ENCODE measurements at regions not wholly inside any gene's neighbourhood (a gene's known extent, or its start where the extent isn't known, plus 50 kb on each side); places are given as distances from the start of the nearest gene placed in this dataset.
"Not testable (repeated sequence)": the region's sequence is repeated elsewhere in the genome, so short reads cannot be mapped to it uniquely, and the experiment has no call there.

DNA sequence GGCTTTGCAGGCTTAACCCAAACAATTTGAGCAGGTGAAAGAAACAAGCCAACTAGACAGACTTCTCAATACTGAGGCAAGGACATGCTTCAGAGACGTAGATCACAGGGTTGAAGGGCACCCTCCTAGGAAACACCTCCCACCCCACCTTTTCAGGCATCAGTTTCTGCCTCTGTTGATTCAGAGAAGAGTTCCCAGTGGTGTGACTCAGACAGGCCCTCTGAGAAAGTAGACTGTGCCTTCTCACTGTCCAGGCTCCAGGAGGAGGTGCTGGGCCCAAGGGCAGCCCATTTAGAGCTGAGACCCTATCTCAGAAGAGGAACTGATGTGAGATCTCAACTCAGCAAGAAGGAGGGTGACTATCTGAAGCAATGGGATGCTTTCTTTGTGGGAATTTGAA lies 108.1 kb downstream of the FAM50B start:
- no peak for ATAC-seq
- intact Hi-C loops (cut with DNase I): no loop called here
- no peak for DNase-seq (ENCODE audit: low spot score)

DNA sequence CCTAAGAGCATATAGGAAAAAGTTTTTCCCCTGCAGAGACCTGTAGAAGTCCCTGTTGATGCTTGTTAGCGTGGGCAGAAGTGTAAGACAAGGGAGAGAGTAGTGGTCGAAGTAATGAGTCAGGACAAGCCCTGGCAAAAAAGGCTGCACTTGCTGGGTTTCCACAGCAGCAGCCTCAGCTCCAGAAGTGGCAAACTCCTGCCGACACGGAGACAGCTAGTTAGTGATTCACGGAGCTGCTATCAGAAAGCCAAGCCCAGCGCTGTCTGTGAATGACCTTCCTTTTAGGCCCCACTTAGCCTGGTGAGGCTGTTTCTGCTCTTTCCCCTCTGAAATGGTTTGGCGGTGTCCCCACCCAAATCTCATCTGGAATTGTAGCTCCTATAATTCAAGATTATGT lies 109.1 kb downstream of the FAM50B start:
- ATAC-seq (no peak), DNase-seq (ENCODE audit: low spot score) (no peak)
- intact Hi-C loops (cut with DNase I): no loop called here

DNA sequence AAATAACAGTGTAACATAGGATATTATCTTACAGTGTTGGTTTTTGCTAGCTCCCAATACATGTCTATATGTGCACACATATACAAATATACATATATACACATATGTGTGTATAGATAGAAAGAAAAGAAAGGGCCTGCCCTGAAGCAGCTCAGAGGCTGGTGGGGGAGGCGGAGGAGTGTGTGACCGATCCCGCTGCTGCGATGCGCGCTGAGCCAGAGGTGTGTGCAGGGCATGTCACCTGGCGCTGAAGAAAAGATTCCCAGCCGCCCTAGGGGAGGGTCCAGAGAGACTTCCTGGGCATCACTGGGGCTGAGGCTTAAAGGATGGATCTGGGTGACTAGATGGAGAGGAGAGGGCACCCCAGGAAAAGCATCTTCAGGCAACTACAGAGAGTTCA lies 110.2 kb downstream of the FAM50B start:
- intact Hi-C loops (cut with DNase I): no loop called here
- DNase-seq (ENCODE audit: low spot score) (no peak), ATAC-seq (no peak)

DNA sequence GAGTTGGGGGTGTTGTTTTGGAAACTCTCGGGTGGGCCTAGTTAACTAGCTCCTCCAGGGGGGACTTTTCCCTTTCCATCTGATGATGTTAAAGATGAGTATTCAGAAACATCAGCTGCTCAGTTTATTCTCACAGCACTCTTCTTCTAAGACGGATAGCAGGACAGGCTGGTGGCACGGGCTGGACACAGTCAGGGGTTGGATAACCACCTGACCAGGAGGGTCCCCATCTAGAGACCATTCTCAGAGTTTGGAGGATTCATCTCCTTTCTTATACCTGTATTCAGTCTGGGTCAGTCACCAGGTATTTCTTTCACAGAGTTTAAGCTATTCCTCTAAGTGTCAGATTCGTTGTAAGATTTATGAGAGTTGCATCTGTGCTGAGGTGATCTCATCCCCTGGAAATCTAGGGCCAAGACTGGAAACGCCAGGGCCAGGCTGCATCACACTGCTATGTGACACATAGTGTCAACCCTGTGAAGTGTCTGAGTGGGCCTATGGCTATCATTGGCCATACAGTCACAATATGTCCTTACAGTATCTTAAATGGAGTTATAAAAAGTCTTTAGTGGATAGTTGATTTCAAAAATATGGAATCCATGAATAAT lies 111.7 kb downstream of the FAM50B start:
- intact Hi-C loops (cut with DNase I): no loop called here
- no peak for DNase-seq (ENCODE audit: low spot score)
- ATAC-seq: no peak

DNA sequence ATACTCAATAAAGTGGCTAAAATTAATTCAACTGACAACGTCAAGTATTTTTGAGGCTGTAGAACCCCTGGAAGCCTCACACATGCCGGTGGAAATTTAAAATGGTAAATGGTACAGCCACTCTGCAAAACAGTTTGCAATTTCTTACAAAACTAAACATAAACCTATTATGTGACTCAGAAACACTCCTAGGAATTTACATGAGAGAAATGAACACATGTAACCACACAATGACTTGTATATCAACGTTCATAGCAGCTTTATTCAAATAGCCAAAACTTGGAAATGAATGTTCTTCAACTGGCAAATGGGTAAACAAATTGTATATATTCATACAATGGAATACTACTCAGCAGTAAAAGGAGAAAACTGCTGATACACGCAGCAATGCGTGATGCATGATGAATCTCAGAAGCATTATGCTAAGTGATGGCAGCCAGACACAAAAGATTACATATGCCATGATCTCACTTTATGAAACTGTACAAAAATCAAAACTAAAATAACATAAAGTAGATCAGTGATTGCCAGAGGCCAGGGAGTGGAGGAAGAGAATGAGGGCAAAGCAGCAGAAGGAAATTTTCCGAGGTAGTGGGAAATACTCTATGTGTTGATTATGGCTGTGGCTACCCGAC lies 112.5 kb downstream of the FAM50B start:
- intact Hi-C loops (cut with DNase I): no loop called here
- ATAC-seq (no peak), DNase-seq (ENCODE audit: low spot score) (no peak)

DNA sequence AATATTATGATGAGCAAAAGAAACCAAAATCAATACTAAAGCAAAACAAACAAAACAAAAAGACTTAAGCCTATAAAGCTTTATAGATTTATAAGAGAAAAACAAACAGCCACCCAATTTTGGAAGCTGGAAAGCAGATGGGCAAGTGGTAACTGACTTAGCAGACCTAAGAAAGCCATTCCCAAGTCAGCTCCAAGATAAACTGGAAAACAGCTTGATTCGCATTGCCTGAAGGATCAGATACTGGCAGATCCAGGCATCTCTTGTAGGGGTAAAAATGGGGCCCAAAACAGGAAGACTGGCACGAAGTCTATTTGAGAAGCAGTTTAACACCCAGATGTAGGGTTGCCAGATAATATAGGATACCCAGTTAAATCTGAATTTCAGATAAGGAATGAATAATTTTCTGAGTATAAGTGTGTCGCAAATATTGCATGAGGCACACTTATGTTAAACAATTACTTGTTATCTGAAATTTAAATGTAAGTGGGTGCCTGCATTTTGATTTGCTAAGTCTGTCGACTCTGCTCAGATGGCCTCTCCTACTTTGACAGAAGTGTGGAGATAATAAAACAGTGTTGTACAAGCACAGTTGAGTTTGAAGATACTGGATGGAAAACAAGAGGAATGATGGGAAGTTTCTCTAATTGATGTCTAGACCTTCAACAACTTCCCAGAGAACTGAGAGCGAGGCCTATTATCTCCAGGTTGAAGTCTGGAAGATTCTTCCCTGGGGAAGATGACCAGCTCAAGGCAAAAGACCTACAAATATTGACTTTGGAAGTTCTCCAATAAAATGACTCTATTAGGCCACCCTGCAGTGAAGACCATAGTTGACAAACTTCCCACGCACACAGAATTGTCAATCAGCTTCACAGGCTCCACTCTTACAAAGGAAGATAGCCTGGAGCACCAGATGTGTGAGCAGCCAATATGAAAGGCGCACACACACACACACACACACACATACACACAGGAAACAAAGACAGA lies 113.4 kb downstream of the FAM50B start:
- intact Hi-C loops (cut with DNase I): no loop called here
- DNase-seq (ENCODE audit: low spot score) (no peak), ATAC-seq (peak; percentile 67)

DNA sequence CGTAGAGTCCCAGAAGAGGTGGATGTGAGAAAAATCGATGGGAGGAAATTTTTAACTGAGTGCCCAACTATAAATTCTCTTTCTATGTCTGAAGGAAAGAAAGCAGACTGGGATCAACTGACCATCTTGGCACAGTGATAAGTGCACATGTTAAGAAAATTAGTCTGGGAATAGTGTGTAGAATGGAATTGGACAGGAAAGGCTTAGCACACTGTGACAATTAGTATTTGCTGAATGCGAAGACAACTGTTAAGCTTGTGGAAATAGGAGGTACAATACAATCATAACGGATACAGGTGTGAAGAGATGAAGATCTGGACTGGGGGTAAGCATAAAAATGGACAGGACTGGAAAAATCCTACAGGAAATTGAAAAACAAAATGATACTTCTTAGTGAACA lies 114.3 kb downstream of the FAM50B start:
- intact Hi-C loops (cut with DNase I): no loop called here
- no peak for DNase-seq (ENCODE audit: low spot score)
- no peak for ATAC-seq

DNA sequence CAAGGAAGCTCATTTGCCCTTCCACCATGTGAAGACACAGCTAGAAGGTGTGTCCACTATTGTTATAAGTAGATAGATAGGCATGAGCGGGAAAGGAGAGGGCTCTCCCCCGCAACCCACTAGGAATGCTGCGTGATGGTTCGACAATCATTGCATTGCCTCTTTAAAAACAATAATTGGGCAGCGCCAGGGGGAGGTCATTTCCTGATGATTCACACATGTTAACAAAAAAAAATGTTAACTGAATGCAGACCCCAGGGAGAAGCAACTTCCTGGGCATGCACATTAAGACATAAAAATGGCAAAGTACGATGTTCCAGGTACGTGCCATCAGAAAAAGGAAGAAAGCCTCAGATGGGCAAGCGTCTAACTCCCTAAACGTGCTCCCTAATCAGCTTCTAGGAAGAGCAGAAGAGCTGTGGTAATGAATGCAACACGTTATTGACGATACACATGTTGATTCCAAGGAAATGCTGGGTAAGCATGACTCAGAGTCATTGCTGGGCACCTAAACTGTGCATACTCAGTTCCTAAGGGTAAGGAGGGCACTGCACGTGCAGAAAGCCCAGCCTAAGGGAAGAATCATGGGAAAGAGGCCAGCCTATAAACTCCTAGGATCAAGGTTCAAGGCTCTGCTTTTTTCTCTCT lies 113.7 kb downstream of the FAM217A start:
- ATAC-seq: no peak
- no peak for DNase-seq (ENCODE audit: low spot score)
- intact Hi-C loops (cut with DNase I): no loop called here

DNA sequence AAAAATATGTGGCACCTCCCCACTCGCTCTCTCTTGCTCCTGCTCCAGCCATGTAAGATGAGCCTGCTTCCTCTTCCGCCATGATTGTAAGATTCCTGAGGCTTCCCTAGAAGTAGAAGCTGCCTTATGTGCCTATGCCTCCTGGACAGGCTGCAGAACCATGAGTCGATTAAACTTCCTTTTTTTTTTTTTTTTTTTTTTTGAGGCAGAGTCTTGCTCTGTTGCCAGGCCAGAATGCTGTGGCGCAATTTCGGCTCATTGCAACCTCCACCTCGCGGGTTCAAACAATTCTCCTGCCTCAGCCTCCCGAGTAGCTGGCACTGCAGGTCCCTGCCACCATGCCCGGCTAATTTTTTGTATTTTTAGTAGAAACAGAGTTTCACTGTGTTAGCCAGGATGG lies 112.5 kb downstream of the FAM217A start:
- intact Hi-C loops (cut with DNase I): no loop called here
- ATAC-seq: no peak
- no peak for DNase-seq (ENCODE audit: low spot score)

DNA sequence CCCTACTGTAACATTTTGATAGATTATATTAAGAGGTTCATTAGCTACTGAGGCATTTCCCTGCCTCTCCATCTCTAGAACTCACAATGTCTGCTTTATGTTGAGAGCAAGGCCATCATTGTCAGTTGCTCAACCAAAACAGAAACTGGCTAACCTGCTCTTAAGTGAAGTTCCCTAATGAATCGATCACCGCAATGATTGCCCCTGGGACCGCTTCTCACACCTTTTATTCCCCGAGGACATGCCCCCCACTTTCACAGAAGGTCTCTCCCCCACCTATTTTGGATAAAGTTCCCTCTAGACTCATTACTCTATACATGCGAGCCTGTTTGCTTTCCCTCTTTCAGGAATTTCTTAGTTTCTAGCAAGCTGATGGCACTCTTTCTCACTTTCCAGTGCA lies 108.8 kb downstream of the FAM217A start:
- ATAC-seq (no peak), DNase-seq (ENCODE audit: low spot score) (no peak)
- intact Hi-C loops (cut with DNase I): no loop called here

DNA sequence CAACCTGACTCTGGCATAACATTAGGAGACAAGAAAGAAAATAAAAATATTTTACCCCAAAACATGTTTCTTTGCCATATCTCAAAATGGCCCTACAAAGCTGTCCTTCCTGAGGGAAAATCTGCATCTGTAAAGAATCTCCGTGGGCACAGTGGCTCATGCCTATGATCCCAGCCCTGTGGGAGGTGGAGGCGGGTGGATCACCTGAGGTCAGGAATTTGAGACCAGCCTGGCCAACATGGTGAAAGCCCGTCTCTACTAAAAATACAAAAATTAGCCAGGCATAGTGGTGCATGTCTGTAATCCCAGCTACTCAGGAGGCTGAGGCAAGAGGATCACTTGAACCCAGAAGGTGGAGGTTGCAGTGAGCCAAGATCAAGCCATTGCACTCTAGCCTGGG lies 105.8 kb downstream of the FAM217A start:
- DNase-seq (ENCODE audit: low spot score); ATAC-seq; intact Hi-C loops (cut with DNase I): not testable (repeated sequence)

DNA sequence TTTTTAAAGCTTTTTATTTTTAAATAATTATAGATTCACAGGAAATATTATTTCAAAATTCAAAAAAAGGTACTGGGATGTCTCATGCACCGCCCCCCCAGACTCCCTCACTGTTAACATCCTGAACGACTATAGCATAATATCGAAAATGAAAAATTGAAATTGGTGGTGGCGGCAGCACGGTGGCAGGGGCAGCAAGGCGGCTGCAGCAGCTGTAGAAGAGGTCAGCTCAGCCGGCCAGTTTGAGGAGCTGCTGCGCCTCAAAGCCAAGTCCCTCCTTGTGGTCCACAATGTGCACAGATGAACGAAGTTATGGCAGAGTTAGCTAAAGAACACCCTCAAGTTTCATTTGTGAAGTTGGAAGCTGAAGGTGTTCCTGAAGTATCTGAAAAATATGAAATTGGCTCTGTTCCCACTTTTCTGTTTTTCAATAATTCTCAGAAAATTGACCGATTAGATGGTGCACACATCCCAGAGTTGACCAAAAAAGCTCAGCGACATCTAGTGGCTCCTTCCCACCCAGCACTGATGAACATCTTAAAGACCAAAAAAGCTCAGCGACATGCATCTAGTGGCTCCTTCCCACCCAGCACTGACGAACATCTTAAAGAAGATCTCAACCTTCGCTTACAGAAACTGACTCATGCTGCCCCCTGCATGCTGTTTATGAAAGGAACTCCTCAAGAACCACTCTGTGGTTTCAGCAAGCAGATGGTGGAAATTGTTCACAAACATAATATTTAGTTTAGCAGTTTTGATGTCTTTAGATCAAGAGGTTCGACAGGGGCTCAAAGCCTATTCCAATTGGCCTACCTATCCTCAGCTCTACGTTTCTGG lies 100.8 kb downstream of the FAM217A start:
- ATAC-seq: peak; percentile 97
- DNase-seq (ENCODE audit: low spot score): no peak
- intact Hi-C loops (cut with DNase I): no loop called here

DNA sequence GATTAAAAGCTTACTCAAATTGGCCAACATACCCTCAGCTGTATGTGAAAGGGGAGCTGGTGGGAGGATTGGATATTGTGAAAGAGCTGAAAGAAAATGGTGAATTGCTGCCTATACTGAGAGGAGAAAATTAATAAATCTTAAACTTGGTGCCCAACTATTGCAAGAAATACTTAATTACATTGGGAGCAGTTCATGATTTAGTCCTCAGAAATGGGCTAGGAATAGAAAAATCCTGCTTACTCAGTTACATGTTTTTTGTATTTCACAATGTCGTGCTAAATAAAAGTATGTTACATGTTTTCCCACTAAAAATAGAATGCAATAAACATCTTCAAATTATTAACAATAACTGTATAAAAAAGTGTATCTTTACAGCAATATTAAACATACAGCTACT lies 100.0 kb downstream of the FAM217A start:
- ATAC-seq; DNase-seq (ENCODE audit: low spot score); intact Hi-C loops (cut with DNase I): not testable (repeated sequence)

DNA sequence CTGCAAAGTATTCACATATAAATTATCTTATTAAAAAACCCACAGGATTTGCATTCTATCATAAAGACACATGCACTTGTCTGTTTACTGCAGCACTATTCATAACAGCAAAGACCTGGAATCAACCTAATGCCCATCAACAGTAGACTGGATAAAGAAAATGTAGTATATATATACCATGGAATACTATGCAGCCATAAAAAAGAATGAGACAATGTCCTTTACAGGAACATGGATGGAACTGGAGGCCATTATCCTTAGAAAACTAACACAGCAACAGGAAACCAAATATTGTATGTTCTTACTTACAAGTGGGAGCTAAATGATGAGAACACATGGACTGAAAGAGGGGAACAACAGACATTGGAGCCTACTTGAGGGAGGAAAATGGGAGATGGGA lies 97.0 kb downstream of the FAM217A start:
- no peak for DNase-seq (ENCODE audit: low spot score)
- no peak for ATAC-seq
- intact Hi-C loops (cut with DNase I): no loop called here

DNA sequence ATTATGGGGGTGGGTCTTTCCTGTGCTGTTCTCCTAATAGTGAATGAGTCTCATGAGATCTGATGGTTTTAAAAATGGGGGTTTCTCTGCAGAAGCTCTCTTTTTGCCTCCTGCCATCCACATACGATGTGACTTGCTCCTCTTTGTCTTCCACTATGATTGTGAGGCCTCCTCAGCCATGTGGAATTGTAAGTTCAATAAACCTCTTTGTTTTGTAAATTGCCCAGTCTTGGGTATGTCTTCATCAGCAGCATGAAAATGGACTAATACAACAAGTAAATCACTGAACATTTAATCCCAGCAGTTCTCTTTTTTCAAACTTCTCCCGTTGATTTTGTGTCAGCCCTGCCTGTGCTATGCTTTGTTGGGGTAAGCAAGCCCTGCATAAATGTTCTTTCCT lies 95.2 kb downstream of the FAM217A start:
- intact Hi-C loops (cut with DNase I): no loop called here
- DNase-seq (ENCODE audit: low spot score) (no peak), ATAC-seq (no peak)

DNA sequence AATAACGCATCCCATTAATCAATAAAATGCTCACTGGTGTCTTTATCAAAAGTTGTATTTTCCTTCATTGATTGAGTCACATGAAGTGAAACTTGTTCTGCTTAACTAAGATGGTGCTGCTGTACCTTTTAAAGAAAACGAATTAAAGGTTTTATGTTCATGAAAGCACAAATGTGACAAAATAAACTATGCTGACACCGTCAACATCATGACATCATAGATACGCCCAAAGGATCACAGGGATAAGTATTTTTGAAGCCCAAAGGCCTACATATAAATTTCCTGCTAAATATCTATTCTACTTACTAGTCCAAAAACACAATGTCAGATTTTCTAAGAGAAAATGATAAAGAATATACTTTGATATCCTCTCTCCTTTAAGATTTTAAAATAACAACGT lies 94.4 kb downstream of the FAM217A start:
- intact Hi-C loops (cut with DNase I): no loop called here
- DNase-seq (ENCODE audit: low spot score): no peak
- no peak for ATAC-seq

DNA sequence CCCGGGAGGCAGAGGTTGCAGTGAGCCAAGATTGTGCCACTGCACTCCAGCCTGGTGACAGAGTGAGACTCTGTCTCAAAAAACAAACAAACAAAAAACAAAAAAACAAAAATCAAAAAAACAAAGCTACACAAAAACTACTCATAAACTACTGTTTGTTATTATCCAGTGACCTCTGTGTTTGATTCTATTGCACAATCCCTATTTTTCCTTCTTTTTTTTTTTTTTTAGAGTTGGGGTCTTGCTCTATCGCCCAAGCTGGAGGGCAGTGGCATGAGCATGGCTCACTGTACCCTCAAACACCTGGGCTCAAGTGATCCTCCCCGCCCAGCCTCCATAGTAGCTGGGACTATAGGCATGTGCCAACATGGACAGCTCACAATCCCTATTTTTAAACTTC lies 92.7 kb downstream of the FAM217A start:
- no peak for ATAC-seq
- intact Hi-C loops (cut with DNase I): loop anchor here (5.0 kb wide), 1 partner anchor 244 kb away; no protein-coding TSS in a partner anchor
- DNase-seq (ENCODE audit: low spot score): no peak

DNA sequence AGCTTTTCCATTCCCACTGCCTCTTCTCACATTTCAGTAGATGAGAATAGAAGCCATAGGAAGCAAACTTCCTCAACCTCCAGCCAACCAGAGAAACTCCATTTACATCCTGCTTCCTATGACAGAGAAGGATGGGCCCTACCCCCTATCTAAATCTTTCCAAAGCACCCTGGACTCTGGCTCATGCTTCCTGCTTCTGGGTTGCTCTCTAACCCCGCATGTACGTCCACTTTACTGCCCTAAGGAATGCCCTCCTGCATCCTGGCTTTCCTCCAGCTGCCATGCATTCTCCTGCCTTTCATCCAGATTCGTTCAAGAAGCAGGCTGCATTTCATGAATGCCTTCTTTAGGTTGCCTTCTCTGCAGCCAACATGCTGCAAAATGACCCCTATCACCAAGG lies 91.9 kb downstream of the FAM217A start:
- intact Hi-C loops (cut with DNase I): loop anchor here (5.0 kb wide), 1 partner anchor 245 kb away; no protein-coding TSS in a partner anchor
- ATAC-seq (no peak), DNase-seq (ENCODE audit: low spot score) (no peak)

DNA sequence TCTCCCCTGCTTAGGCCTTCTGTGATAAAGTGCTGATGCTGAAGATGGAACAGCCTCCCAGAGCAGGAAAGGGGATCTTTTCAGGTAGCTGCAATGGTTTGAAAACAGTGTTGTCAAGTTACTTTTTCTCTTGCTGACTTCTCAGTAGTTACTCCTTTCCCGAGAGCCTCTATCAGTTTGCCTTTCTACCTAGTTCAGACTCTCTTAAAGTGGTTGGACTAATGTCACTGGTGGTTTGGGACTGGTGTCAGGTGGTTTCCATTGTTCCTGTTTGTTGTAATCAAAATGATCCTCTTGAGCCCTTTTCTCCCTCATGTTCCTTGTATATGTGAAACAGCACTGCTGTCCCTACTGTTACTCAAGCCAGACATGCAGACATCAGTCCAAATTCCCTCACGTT lies 91.4 kb downstream of the FAM217A start:
- intact Hi-C loops (cut with DNase I): loop anchor here (5.0 kb wide), 1 partner anchor 245 kb away; no protein-coding TSS in a partner anchor
- ATAC-seq (no peak), DNase-seq (ENCODE audit: low spot score) (no peak)
